CD4-positive, alpha-beta T cell treated with Interferon alpha-2 for 1 hour (primary cell): ENCODE measurements at regions not wholly inside any gene's neighbourhood (a gene's known extent, or its start where the extent isn't known, plus 50 kb on each side); places are given as distances from the start of the nearest gene placed in this dataset.

Experiments used
- DNase-seq, 2 donors: peaks; one replicate each; pipeline ENCODE4 v3.0.0-alpha.2; 2020 to 2022

- no peak for DNase-seq
Observed at GRCh38 chr17:77399319-77399957, 258.7 kb downstream of the SEC14L1 start.

- DNase-seq: peak; percentile 78 to 80
Observed at GRCh38 chr17:77400445-77400870, 259.7 kb downstream of the SEC14L1 start.

- DNase-seq: no peak
Observed at GRCh38 chr17:77402159-77402731, 261.5 kb downstream of the SEC14L1 start.

- no peak for DNase-seq
Observed at GRCh38 chr17:77403854-77404253, 263.1 kb downstream of the SEC14L1 start.

- DNase-seq: peak; percentile 72 to 83
Observed at GRCh38 chr17:77404812-77405581, 264.2 kb downstream of the SEC14L1 start.

GRCh38 chr17:77405867-77406732, 265.3 kb downstream of the SEC14L1 start:
- peak in 1 of 2 donors; percentile 30 for DNase-seq

- no peak for DNase-seq
Observed at GRCh38 chr17:77407321-77408277, 266.8 kb downstream of the SEC14L1 start.

- no peak for DNase-seq
Observed at GRCh38 chr17:77408284-77408683, 267.5 kb downstream of the SEC14L1 start.

GRCh38 chr17:77409282-77410161, 268.8 kb downstream of the SEC14L1 start:
- peak; percentile 42 to 72 for DNase-seq

GRCh38 chr17:77410470-77410869, 269.7 kb downstream of the SEC14L1 start:
- no peak for DNase-seq

- DNase-seq: no peak
Observed at GRCh38 chr17:77414811-77415400, 274.1 kb downstream of the SEC14L1 start.

- no peak for DNase-seq
Observed at GRCh38 chr17:77416105-77416713, 275.4 kb downstream of the SEC14L1 start.

GRCh38 chr17:77417575-77417974, 276.8 kb downstream of the SEC14L1 start:
- DNase-seq: no peak

- no peak for DNase-seq
Observed at GRCh38 chr17:77418609-77419008, 277.8 kb downstream of the SEC14L1 start.

GRCh38 chr17:77419095-77419494, 278.3 kb downstream of the SEC14L1 start:
- DNase-seq: no peak

- no peak for DNase-seq
Observed at GRCh38 chr17:77419547-77420094, 278.9 kb downstream of the SEC14L1 start.

GRCh38 chr17:77420095-77420803, 279.5 kb downstream of the SEC14L1 start:
- DNase-seq: no peak

- peak in 1 of 2 donors; percentile 64 for DNase-seq
Observed at GRCh38 chr17:77420804-77421629, 280.2 kb downstream of the SEC14L1 start.
